HCT116 (cell line): ENCODE measurements at regions not wholly inside any gene's neighbourhood (a gene's known extent, or its start where the extent isn't known, plus 50 kb on each side); places are given as distances from the start of the nearest gene placed in this dataset.

ENCODE experiments used
- ATAC-seq: fragments of 200-7000 bp; cut with Tn5 transposase; 2 replicates; pipeline ENCODE4 v1.9.1; 2020; ENCODE audit warnings: mild to moderate bottlenecking, moderate library complexity
- BruUV-seq: library from RNA; stranded (reverse); fragments of 400-500 nt; replicated peaks from 2 replicates; lab custom pipeline; 2021; lab: Mats Ljungman, UMichigan
- CTCF ChIA-PET: fragments of 300-600 bp; sonication (Branson Sonifier 250); formaldehyde crosslinking; loops from one replicate; lab custom pipeline; 2021; ENCODE audit warnings: antibody characterized with exemption; lab: Charles Lee
- POLR2A ChIA-PET: fragments of 300-600, 350-600 bp; sonication (Branson Sonifier 250); formaldehyde crosslinking; loops from one replicate; lab custom pipeline; 2021; ENCODE audit warnings: antibody characterized with exemption; lab: Charles Lee
- RAD21 ChIA-PET, 2 experiments: fragments of 300-600 bp; sonication (Branson Sonifier 250); formaldehyde crosslinking; loops; one replicate each; lab custom pipeline; 2023; ENCODE audit warnings: low total read pairs in 2 of 2; ENCODE audit not compliant: uncharacterized antibody in 2 of 2, unreplicated experiment in 2 of 2, low non-redundant PET in 1 of 2; lab: Charles Lee
- DNase-seq: peaks from one replicate; pipeline ENCODE4 v3.0.0-alpha.2; 2010; ENCODE audit warnings: low read depth, low spot score
- H2AFZ ChIP-seq: fragments of 200-600 bp; shearing (Covaris generic), sonication (generic); 2 replicates; pipeline ENCODE4 v1.6.1; 2017; ENCODE audit warnings: low read depth, mixed run types, mixed read lengths, antibody characterized with exemption, low read length; ENCODE audit not compliant: poor library complexity, severe bottlenecking
- H3K27ac ChIP-seq: 2 replicates; pipeline ENCODE4 v1.5.1; 2012; ENCODE audit warnings: low read depth, low read length
- H3K27me3 ChIP-seq: fragments of 200-600 bp; sonication (generic); 2 replicates; pipeline ENCODE4 v1.6.1; 2016; ENCODE audit warnings: mixed run types, low read length, mixed read lengths; ENCODE audit not compliant: insufficient read depth
- H3K36me3 ChIP-seq, 2 experiments: fragments of 200-500 bp in 1 of 2; fragments of 200-600 bp in 1 of 2; sonication (Bioruptor generic) in 1 of 2; sonication (generic) in 1 of 2; 2 replicates each; pipeline versions ENCODE4 v1.5.1 to v1.6.1; 2014 to 2016; ENCODE audit warnings: low read length in 2 of 2, inconsistent platforms in 1 of 2, mixed read lengths in 1 of 2, mixed run types in 1 of 2; ENCODE audit not compliant: insufficient read depth in 2 of 2, control insufficient read depth in 1 of 2
- H3K4me1 ChIP-seq, 2 experiments: fragments of 200-600 bp in 1 of 2; sonication (generic) in 1 of 2; 2 replicates each; pipeline versions ENCODE4 v1.5.1 to v1.6.1; 2012 to 2017; ENCODE audit warnings: low read length in 2 of 2, inconsistent platforms in 1 of 2, mild to moderate bottlenecking in 1 of 2, mixed read lengths in 1 of 2, mixed run types in 1 of 2, moderate library complexity in 1 of 2; ENCODE audit not compliant: insufficient read depth in 2 of 2, control insufficient read depth in 1 of 2
- H3K4me2 ChIP-seq: fragments of 200-600 bp; sonication (generic); 2 replicates; pipeline ENCODE4 v1.6.1; 2017; ENCODE audit warnings: mixed run types, low read length, mixed read lengths
- H3K4me3 ChIP-seq, 2 experiments: fragments of 200-600 bp in 1 of 2; sonication (generic) in 1 of 2; replicated peaks in 1 of 2; 2 replicates each; pipeline ENCODE4 v1.5.1; 2011 to 2016; ENCODE audit warnings: low read length in 2 of 2, control low read depth in 1 of 2, low read depth in 1 of 2, mild to moderate bottlenecking in 1 of 2, mixed read lengths in 1 of 2, mixed run types in 1 of 2
- H3K79me2 ChIP-seq: fragments of 200-600 bp; sonication (generic); 2 replicates; pipeline ENCODE4 v1.6.1; 2017; ENCODE audit warnings: mild to moderate bottlenecking, mixed run types, low read length, moderate library complexity, mixed read lengths; ENCODE audit not compliant: insufficient read depth
- H3K9ac ChIP-seq: fragments of 200-600 bp; sonication (generic); 2 replicates; pipeline ENCODE4 v1.6.1; 2016; ENCODE audit warnings: low read length, mixed read lengths
- H3K9me2 ChIP-seq: fragments of 200-600 bp; sonication (generic), shearing (Covaris generic); 2 replicates; pipeline ENCODE4 v1.6.1; 2017; ENCODE audit warnings: mixed run types, mild to moderate bottlenecking, moderate library complexity; ENCODE audit not compliant: insufficient read depth
- H3K9me3 ChIP-seq, 2 experiments: fragments of 200-500 bp in 1 of 2; fragments of 200-600 bp in 1 of 2; sonication (Bioruptor generic) in 1 of 2; sonication (generic) in 1 of 2; 2 replicates each; pipeline ENCODE4 v1.6.1; 2014 to 2017; ENCODE audit warnings: low read length in 2 of 2, mixed read lengths in 2 of 2, inconsistent platforms in 1 of 2, low read depth in 1 of 2, mild to moderate bottlenecking in 1 of 2, mixed run types in 1 of 2, moderate library complexity in 1 of 2; ENCODE audit not compliant: control insufficient read depth in 1 of 2, insufficient read depth in 1 of 2
- H4K20me1 ChIP-seq: fragments of 200-600 bp; sonication (generic), shearing (Covaris generic); 2 replicates; pipeline ENCODE4 v1.6.1; 2017; ENCODE audit warnings: mixed run types, mild to moderate bottlenecking, moderate library complexity; ENCODE audit not compliant: insufficient read depth
- ELF1 ChIP-seq: IDR thresholded peaks from 2 replicates; pipeline ENCODE4 v1.6.1; 2012; ENCODE audit warnings: low read depth, borderline replicate concordance
- EZH2 ChIP-seq: fragments of 200-600 bp; sonication (generic); IDR thresholded peaks from 2 replicates; pipeline ENCODE4 v1.6.1; 2017; ENCODE audit warnings: antibody characterized with exemption, mixed run types
- JUND ChIP-seq: IDR thresholded peaks from 2 replicates; pipeline ENCODE4 v1.6.1; 2012
- SIN3A ChIP-seq: IDR thresholded peaks from 2 replicates; pipeline ENCODE4 v1.6.1; 2012; ENCODE audit warnings: low read depth
- TCF7L2 ChIP-seq: IDR thresholded peaks from 2 replicates; pipeline ENCODE4 v1.7.0; 2011; ENCODE audit warnings: borderline replicate concordance, inconsistent platforms; ENCODE audit not compliant: insufficient read depth, insufficient read length; ENCODE audit errors: extremely low read depth
- YY1 ChIP-seq: IDR thresholded peaks from 2 replicates; pipeline ENCODE4 v1.6.1; 2011; ENCODE audit warnings: low read length, low read depth, moderate library complexity, mild to moderate bottlenecking; ENCODE audit not compliant: insufficient replicate concordance; ENCODE audit errors: extremely low read depth
- intact Hi-C: fragments of 100-400 bp; cut with micrococcal nuclease; formaldehyde crosslinking; loops from 2 replicates; pipeline ENCODE4 v1.10.0; 2022
- TF ChIP-seq, protein P1 (sequence below): IDR thresholded peaks from 2 replicates; pipeline ENCODE4 v1.6.1; 2012; ENCODE audit warnings: low read depth
- TF ChIP-seq, protein P2 (sequence below): IDR thresholded peaks from 2 replicates; pipeline ENCODE4 v1.6.1; 2012
- TF ChIP-seq, protein P3 (sequence below), 3 experiments: fragments of 200-600 bp in 1 of 3; sonication (generic) in 1 of 3; IDR thresholded peaks in 2 of 3; conservative IDR thresholded peaks in 1 of 3; 2 replicates each; pipeline ENCODE4 v1.5.1; 2012 to 2017; ENCODE audit warnings: low read depth in 2 of 3, low read length in 2 of 3, antibody characterized with exemption in 1 of 3, borderline replicate concordance in 1 of 3, control low read depth in 1 of 3, mild to moderate bottlenecking in 1 of 3, mixed read lengths in 1 of 3, mixed run types in 1 of 3, moderate library complexity in 1 of 3; ENCODE audit not compliant: insufficient read depth in 1 of 3

GRCh38 chr2:120597595-120598193, 138.0 kb upstream of the GLI2 start:
- no peaks in the 10 kb centered on the region for H4K20me1 ChIP-seq
- H3K27ac ChIP-seq, result no peak overlapping the region
- no peak overlapping the region for H3K4me3 ChIP-seq
- H3K4me2 ChIP-seq, result no peak overlapping the region
- ATAC-seq (no peak), DNase-seq (no peak)
- H3K36me3 ChIP-seq, result no peaks in the 10 kb centered on the region
- H3K4me1 ChIP-seq, result peaks cover 0 to 11% of the 10 kb centered on the region in 2 experiments; a peak in 1 of 4 replicates
- no peak overlapping the region for H3K9ac ChIP-seq
- ChIA-PET CTCF (no interaction called here), POLR2A (interaction anchor here (1.4 kb wide), 1 partner anchor 478 kb away, joined by 3 read pairs; no protein-coding TSS in a partner anchor), RAD21 (no interaction called here)
- no peak overlapping the region for H2AFZ ChIP-seq
- TF ChIP-seq TCF7L2 (no peak), JUND (no peak), ELF1 (no peak), YY1 (no peak), SIN3A (no peak), EZH2 (no peak)
- TF ChIP-seq, protein P1, sequence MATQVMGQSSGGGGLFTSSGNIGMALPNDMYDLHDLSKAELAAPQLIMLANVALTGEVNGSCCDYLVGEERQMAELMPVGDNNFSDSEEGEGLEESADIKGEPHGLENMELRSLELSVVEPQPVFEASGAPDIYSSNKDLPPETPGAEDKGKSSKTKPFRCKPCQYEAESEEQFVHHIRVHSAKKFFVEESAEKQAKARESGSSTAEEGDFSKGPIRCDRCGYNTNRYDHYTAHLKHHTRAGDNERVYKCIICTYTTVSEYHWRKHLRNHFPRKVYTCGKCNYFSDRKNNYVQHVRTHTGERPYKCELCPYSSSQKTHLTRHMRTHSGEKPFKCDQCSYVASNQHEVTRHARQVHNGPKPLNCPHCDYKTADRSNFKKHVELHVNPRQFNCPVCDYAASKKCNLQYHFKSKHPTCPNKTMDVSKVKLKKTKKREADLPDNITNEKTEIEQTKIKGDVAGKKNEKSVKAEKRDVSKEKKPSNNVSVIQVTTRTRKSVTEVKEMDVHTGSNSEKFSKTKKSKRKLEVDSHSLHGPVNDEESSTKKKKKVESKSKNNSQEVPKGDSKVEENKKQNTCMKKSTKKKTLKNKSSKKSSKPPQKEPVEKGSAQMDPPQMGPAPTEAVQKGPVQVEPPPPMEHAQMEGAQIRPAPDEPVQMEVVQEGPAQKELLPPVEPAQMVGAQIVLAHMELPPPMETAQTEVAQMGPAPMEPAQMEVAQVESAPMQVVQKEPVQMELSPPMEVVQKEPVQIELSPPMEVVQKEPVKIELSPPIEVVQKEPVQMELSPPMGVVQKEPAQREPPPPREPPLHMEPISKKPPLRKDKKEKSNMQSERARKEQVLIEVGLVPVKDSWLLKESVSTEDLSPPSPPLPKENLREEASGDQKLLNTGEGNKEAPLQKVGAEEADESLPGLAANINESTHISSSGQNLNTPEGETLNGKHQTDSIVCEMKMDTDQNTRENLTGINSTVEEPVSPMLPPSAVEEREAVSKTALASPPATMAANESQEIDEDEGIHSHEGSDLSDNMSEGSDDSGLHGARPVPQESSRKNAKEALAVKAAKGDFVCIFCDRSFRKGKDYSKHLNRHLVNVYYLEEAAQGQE, result no peak
- TF ChIP-seq, protein P2, sequence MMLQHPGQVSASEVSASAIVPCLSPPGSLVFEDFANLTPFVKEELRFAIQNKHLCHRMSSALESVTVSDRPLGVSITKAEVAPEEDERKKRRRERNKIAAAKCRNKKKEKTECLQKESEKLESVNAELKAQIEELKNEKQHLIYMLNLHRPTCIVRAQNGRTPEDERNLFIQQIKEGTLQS, result no peak
- TF ChIP-seq, protein P3, sequence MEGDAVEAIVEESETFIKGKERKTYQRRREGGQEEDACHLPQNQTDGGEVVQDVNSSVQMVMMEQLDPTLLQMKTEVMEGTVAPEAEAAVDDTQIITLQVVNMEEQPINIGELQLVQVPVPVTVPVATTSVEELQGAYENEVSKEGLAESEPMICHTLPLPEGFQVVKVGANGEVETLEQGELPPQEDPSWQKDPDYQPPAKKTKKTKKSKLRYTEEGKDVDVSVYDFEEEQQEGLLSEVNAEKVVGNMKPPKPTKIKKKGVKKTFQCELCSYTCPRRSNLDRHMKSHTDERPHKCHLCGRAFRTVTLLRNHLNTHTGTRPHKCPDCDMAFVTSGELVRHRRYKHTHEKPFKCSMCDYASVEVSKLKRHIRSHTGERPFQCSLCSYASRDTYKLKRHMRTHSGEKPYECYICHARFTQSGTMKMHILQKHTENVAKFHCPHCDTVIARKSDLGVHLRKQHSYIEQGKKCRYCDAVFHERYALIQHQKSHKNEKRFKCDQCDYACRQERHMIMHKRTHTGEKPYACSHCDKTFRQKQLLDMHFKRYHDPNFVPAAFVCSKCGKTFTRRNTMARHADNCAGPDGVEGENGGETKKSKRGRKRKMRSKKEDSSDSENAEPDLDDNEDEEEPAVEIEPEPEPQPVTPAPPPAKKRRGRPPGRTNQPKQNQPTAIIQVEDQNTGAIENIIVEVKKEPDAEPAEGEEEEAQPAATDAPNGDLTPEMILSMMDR (IDR thresholded peaks at IDR 0.05 in 2 of 3, conservative IDR thresholded peaks at IDR 0.05 in 1 of 3; ENCODE audit: borderline replicate concordance in 1 of 3, insufficient read depth in 1 of 3, low read depth in 2 of 3, low read length in 2 of 3), result no peak
- TF ChIP-seq, all 23 proteins: peak for 0
- no TSS peak for BruUV-seq
- no peaks in the 10 kb centered on the region for H3K9me3 ChIP-seq
- H3K9me2 ChIP-seq, result no peaks in the 10 kb centered on the region
- intact Hi-C loops, result no loop called here
- H3K79me2 ChIP-seq, result no peaks in the 10 kb centered on the region
- no peaks in the 10 kb centered on the region for H3K27me3 ChIP-seq
